Neuronal stem cell (in vitro differentiated cells): ENCODE measurements at regions not wholly inside any gene's neighbourhood (a gene's known extent, or its start where the extent isn't known, plus 50 kb on each side); places are given as distances from the start of the nearest gene placed in this dataset.

Source experiments
- DNase-seq: peaks from one replicate; pipeline ENCODE4 v3.0.0-alpha.2; 2013; ENCODE audit warnings: low spot score
- H2AFZ ChIP-seq: one replicate; pipeline ENCODE4 v1.6.1; 2013; ENCODE audit warnings: mild to moderate bottlenecking, low read length, inconsistent platforms
- H2AK5ac ChIP-seq: 2 replicates; pipeline ENCODE4 v1.6.1; 2013; ENCODE audit warnings: low read depth, mild to moderate bottlenecking, inconsistent platforms, low read length, moderate library complexity, mixed read lengths
- H2BK120ac ChIP-seq: 2 replicates; pipeline ENCODE4 v1.6.1; 2013; ENCODE audit warnings: low read depth, mild to moderate bottlenecking, inconsistent platforms, low read length, moderate library complexity, mixed read lengths
- H2BK12ac ChIP-seq: one replicate; pipeline ENCODE4 v1.6.1; 2013; ENCODE audit warnings: low read length, inconsistent platforms
- H2BK15ac ChIP-seq: 2 replicates; pipeline ENCODE4 v1.6.1; 2013; ENCODE audit warnings: mild to moderate bottlenecking, low read length, inconsistent platforms, mixed read lengths
- H2BK5ac ChIP-seq: one replicate; pipeline ENCODE4 v1.6.1; 2013; ENCODE audit warnings: inconsistent platforms, mild to moderate bottlenecking, low read length, moderate library complexity
- H3K14ac ChIP-seq: one replicate; pipeline ENCODE4 v1.6.1; 2013; ENCODE audit warnings: low read length, inconsistent platforms
- H3K18ac ChIP-seq: 2 replicates; pipeline ENCODE4 v1.6.1; 2013; ENCODE audit warnings: low read length, inconsistent platforms
- H3K23ac ChIP-seq: 2 replicates; pipeline ENCODE4 v1.6.1; 2013; ENCODE audit warnings: low read depth, mild to moderate bottlenecking, mixed read lengths, low read length, inconsistent platforms; ENCODE audit not compliant: poor library complexity
- H3K27ac ChIP-seq: replicated peaks from 3 replicates; pipeline ENCODE4 v1.5.1; 2013; ENCODE audit warnings: low read length, inconsistent platforms
- H3K27me3 ChIP-seq, 3 experiments: 2 replicates each; pipeline ENCODE4 v1.6.1; 2013; ENCODE audit warnings: low read length in 3 of 3, mild to moderate bottlenecking in 2 of 3, inconsistent platforms in 1 of 3, low read depth in 1 of 3, mixed read lengths in 1 of 3, moderate library complexity in 1 of 3; ENCODE audit not compliant: control insufficient read depth in 3 of 3, insufficient read depth in 3 of 3
- H3K36me3 ChIP-seq, 2 donors: replicated peaks in 1 of 2; 2 replicates each; pipeline ENCODE4 v1.6.1; 2013; ENCODE audit warnings: low read length in 2 of 2; ENCODE audit not compliant: control insufficient read depth in 2 of 2, insufficient read depth in 2 of 2
- H3K4ac ChIP-seq: 2 replicates; pipeline ENCODE4 v1.6.1; 2013; ENCODE audit warnings: inconsistent platforms, mild to moderate bottlenecking, low read length, moderate library complexity
- H3K4me1 ChIP-seq, 2 donors: 1 replicate in 1 of 2; 2 replicates in 1 of 2; pipeline ENCODE4 v1.6.1; 2013; ENCODE audit warnings: low read length in 2 of 2, low read depth in 1 of 2; ENCODE audit not compliant: control insufficient read depth in 2 of 2, insufficient read depth in 1 of 2
- H3K4me2 ChIP-seq: one replicate; pipeline ENCODE4 v1.6.1; 2013; ENCODE audit warnings: mild to moderate bottlenecking, low read length, inconsistent platforms; ENCODE audit not compliant: insufficient read depth, poor library complexity, severe bottlenecking
- H3K4me3 ChIP-seq, 2 donors: 2 replicates each; pipeline ENCODE4 v1.5.1; 2013; ENCODE audit warnings: low read length in 2 of 2, mild to moderate bottlenecking in 2 of 2, inconsistent platforms in 1 of 2, moderate library complexity in 1 of 2
- H3K79me1 ChIP-seq: one replicate; pipeline ENCODE4 v1.6.1; 2013; ENCODE audit warnings: low read depth, mild to moderate bottlenecking, inconsistent platforms, low read length, moderate library complexity
- H3K9ac ChIP-seq: one replicate; pipeline ENCODE4 v1.6.1; 2013; ENCODE audit warnings: mild to moderate bottlenecking, low read depth, low read length, inconsistent platforms; ENCODE audit not compliant: poor library complexity
- H3K9me3 ChIP-seq, 2 donors: replicated peaks in 1 of 2; 2 replicates each; pipeline versions ENCODE3 to v1.6.1; 2013; ENCODE audit warnings: low read length in 2 of 2, mild to moderate bottlenecking in 2 of 2, inconsistent platforms in 1 of 2, low read depth in 1 of 2, mixed read lengths in 1 of 2, moderate library complexity in 1 of 2; ENCODE audit not compliant: control insufficient read depth in 2 of 2, insufficient read depth in 1 of 2
- H4K8ac ChIP-seq: one replicate; pipeline ENCODE4 v1.6.1; 2013; ENCODE audit warnings: low read depth, mild to moderate bottlenecking, inconsistent platforms, low read length, moderate library complexity
- H4K91ac ChIP-seq: one replicate; pipeline ENCODE4 v1.6.1; 2013; ENCODE audit warnings: low read length, low read depth, mild to moderate bottlenecking, inconsistent platforms; ENCODE audit not compliant: poor library complexity
- WGBS, 2 donors: extraction: QIAGEN DNeasy Blood & Tissue Kit; methylation state at CpG; one replicate each; pipeline ENCODE4 v1.1.7; 2013; ENCODE audit warnings: missing lambda C conversion rate in 2 of 2, mixed read lengths in 1 of 2; ENCODE audit not compliant: insufficient read length in 2 of 2, insufficient replicate concordance in 1 of 2; ENCODE audit errors: extremely low coverage in 2 of 2; 5-methylcytosine and 5-hydroxymethylcytosine counted together

DNA sequence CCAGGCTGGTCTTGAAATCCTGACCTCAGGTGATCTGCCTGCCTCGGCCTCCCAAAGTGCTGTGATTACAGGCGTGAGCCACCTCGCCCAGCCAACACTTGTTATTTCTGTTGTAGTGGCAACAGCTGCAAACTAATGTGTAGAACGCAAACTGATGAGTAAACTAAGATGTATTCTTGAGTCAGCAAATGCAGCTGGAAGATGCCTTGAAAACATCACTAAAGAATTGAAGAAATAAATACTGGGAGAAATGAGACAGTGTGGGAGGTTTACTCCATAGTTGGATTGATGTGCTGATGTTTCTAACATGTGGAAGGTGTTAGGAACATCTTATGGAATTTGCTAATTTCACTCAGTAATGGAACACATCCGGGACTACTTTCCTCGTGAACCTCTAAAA, 61.3 kb upstream of the KCNE2 start:
- no peak overlapping the region for H2AK5ac ChIP-seq
- H3K23ac ChIP-seq = no peak overlapping the region
- H4K8ac ChIP-seq = no peak overlapping the region
- no peak overlapping the region for H2AFZ ChIP-seq
- H3K9ac ChIP-seq = no peak overlapping the region
- no peak overlapping the region for H2BK120ac ChIP-seq
- H3K4me2 ChIP-seq = no peak overlapping the region
- H3K4me3 ChIP-seq = no peak overlapping the region
- H3K4me1 ChIP-seq = no peaks in the 10 kb centered on the region
- H3K18ac ChIP-seq = no peak overlapping the region
- no peak overlapping the region for H3K27ac ChIP-seq
- H3K79me1 ChIP-seq = no peaks in the 10 kb centered on the region
- H2BK12ac ChIP-seq = no peak overlapping the region
- DNase-seq = no peak
- H3K36me3 ChIP-seq = no peaks in the 10 kb centered on the region
- H2BK5ac ChIP-seq = no peak overlapping the region
- no peak overlapping the region for H3K14ac ChIP-seq
- H3K27me3 ChIP-seq = no peaks in the 10 kb centered on the region
- H2BK15ac ChIP-seq = no peak overlapping the region
- no peaks in the 10 kb centered on the region for H3K9me3 ChIP-seq
- H3K4ac ChIP-seq = no peak overlapping the region
- no peak overlapping the region for H4K91ac ChIP-seq
- no CpG with 5 or more reads among the region's 6 CpGs for WGBS, 2 donors

DNA sequence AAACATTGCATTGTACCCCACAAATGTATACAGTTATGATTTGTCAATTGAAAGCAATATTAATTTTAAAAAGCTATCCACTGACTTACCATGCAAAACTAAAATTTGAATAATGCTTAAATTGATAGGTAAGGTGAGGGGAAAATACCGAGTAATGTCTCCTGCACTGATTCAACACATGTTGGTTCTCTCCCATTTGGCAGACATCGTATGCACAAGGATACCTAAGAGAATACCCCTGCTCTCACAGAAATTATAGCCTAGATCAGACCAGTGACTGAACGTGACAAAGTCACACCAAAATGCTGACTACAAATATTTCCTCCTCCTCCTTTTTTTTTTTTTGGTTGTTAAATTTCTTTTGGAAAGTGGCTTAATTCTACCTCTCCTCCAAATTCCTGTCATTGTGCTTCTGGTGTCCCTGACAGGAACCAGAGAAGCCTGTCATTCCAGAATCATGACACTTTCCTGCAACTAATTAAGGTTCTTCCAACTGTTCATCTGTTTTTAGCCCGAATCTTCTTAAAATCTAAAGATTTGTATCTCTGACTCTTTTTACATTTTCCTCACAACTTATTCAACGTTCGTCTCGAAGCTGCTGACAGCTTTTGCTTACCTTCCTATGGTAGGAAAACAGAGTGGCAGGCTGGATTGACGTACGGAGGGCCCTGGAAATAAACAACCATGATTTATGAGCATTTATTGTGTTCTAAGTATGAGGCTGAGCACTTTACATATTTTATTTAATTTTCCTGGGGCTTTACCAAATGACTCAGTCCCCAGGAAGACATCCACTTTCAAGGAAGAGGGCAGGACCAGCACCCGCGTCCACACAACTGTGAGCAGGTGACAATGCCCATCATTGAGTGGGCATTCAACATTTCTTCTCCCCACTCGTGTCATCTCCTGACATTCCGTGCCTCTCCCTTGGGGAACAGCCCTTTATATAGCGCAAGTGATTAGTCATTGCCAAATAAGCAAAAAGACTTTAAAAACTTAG, 57.9 kb upstream of the KCNE2 start:
- Histone ChIP-seq H3K14ac (no peak overlapping the region), H2AK5ac (no peak overlapping the region), H3K36me3 (no peaks in the 10 kb centered on the region), H3K27ac (no peak overlapping the region), H3K23ac (no peak overlapping the region), H3K4ac (no peak overlapping the region), H3K18ac (no peak overlapping the region), H2BK12ac (no peak overlapping the region), H3K79me1 (no peaks in the 10 kb centered on the region), H3K4me1 (no peaks in the 10 kb centered on the region), H4K8ac (no peak overlapping the region), H3K27me3 (no peaks in the 10 kb centered on the region), H3K4me2 (no peak overlapping the region), H3K9ac (no peak overlapping the region), H2BK15ac (no peak overlapping the region), H4K91ac (no peak overlapping the region), H2BK5ac (no peak overlapping the region), H2BK120ac (no peak overlapping the region), H3K9me3 (no peaks in the 10 kb centered on the region), H2AFZ (no peak overlapping the region), H3K4me3 (no peak overlapping the region)
- whole genome bisulfite sequencing, 2 donors = 100% methylated on average over 3 of the region's 14 CpGs; no CpG with 5 or more reads in 1 of the 2 donors
- no peak for DNase-seq

DNA sequence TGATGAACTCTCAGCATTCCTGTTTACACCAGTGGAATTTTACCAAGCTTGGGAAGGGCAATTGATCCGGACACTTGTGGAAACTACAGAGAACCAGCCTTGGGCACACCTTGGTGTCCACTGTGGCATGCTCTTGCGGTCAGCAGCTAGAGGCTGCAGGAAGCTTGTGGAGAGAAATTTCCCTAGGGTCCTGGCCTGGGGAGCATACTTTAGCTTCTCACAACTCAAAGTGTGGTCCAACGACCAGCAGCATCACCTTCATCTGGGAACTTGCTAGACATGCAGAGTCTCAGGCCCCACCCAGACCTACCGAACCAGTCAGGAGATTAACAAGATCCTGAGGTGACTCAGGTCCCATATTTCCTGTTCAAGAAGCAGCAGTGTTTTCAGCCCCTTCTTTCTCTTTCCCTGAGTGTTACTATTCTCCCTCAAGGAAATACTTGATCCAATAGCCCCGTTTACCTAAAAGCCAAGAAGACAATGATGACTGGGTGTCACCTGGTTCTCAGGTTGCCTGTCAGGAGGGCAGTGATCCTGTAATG, 55.7 kb upstream of the KCNE2 start:
- no peak for DNase-seq
- no peak overlapping the region for H2BK12ac ChIP-seq

DNA sequence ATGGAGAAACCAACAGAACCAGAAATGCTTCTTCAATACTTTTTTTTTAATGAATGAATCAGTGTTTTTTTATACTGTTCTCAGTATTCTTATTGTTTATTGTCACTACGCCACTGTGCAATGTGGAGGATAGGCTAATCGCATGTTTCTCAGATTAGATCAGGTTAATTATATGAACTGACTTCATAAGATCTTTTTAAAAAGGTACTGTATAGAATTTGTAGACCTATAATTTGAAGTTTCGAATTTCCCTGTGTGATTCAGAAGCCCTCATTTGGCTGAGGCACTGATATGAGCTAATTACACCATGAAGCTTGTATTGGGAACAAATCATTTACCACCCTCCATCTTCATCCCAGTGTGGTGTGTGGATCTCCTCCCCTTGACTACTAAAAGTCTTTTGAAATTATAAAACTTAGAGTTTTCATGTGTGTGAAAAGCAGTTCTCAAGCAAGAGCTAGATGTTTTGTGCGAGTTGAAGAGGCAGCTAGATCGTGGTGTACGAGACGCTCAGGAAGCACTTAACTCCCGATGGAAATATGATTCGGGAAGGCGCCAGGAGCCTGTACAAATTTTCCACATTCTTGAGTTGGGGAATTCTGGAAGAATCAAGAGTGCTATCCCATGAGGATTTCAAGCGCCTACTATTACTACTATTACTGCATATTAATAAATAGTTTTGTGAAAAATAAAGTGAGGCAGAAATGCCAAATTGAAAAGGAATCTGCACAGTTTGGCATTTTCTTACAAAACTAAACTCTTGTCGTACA, 52.1 kb upstream of the KCNE2 start:
- Histone ChIP-seq H2BK15ac (no peak overlapping the region), H3K23ac (no peak overlapping the region), H3K27ac (no peak overlapping the region), H3K4me3 (no peak overlapping the region), H2BK5ac (no peak overlapping the region), H4K8ac (no peak overlapping the region), H3K27me3 (no peaks in the 10 kb centered on the region), H2AK5ac (no peak overlapping the region), H3K36me3 (no peaks in the 10 kb centered on the region), H3K9ac (no peak overlapping the region), H3K18ac (no peak overlapping the region), H3K4me2 (no peak overlapping the region), H3K79me1 (no peaks in the 10 kb centered on the region), H3K14ac (no peak overlapping the region), H3K4me1 (no peaks in the 10 kb centered on the region), H4K91ac (no peak overlapping the region), H2AFZ (no peak overlapping the region), H3K9me3 (no peaks in the 10 kb centered on the region), H3K4ac (no peak overlapping the region), H2BK120ac (no peak overlapping the region), H2BK12ac (no peak overlapping the region)
- DNase-seq = no peak
- WGBS, 2 donors = no CpG with 5 or more reads among the region's 12 CpGs

More for the DNA sequence above, 55.7 kb upstream of the KCNE2 start:
- Histone ChIP-seq H3K23ac (no peak overlapping the region), H3K27ac (no peak overlapping the region), H2BK5ac (no peak overlapping the region), H3K4me1 (no peaks in the 10 kb centered on the region), H3K4me2 (no peak overlapping the region), H3K9ac (no peak overlapping the region), H3K9me3 (no peaks in the 10 kb centered on the region), H3K14ac (no peak overlapping the region), H3K36me3 (no peaks in the 10 kb centered on the region), H2AK5ac (no peak overlapping the region), H2AFZ (no peak overlapping the region), H3K4ac (no peak overlapping the region), H2BK120ac (no peak overlapping the region), H3K4me3 (no peak overlapping the region), H3K18ac (no peak overlapping the region), H3K27me3 (no peaks in the 10 kb centered on the region), H2BK15ac (no peak overlapping the region), H4K8ac (no peak overlapping the region), H3K79me1 (no peaks in the 10 kb centered on the region), H4K91ac (no peak overlapping the region)
- no CpG with 5 or more reads among the region's 5 CpGs for WGBS, 2 donors
